Panc1 (cell line): ENCODE measurements at regions not wholly inside any gene's neighbourhood (a gene's known extent, or its start where the extent isn't known, plus 50 kb on each side); places are given as distances from the start of the nearest gene placed in this dataset.

ENCODE experiments used
- ATAC-seq: fragments of 200-7000 bp; cut with Tn5 transposase; 2 replicates; pipeline ENCODE4 v1.9.1; 2020; ENCODE audit warnings: mild to moderate bottlenecking, moderate library complexity
- BruUV-seq: library from RNA; stranded (reverse); fragments of 400-500 nt; replicated peaks from 2 replicates; lab custom pipeline; 2021; lab: Mats Ljungman, UMichigan
- CTCF ChIA-PET: fragments of 300-600 bp; sonication (Branson Sonifier 250); formaldehyde crosslinking; loops from one replicate; lab custom pipeline; 2022; ENCODE audit warnings: antibody characterized with exemption; lab: Charles Lee
- POLR2A ChIA-PET: fragments of 300-600 bp; sonication (Branson Sonifier 250); formaldehyde crosslinking; loops from one replicate; lab custom pipeline; 2022; ENCODE audit warnings: antibody characterized with exemption; lab: Charles Lee
- DNase-seq: peaks from one replicate; pipeline ENCODE4 v3.0.0-alpha.2; 2010; ENCODE audit warnings: low read depth, low spot score
- H3K27ac ChIP-seq: 2 replicates; pipeline ENCODE4 v1.5.1; 2011; ENCODE audit warnings: mild to moderate bottlenecking, low read length, inconsistent platforms
- H3K27me3 ChIP-seq: fragments of 200-500 bp; sonication (Bioruptor generic); 2 replicates; pipeline ENCODE4 v1.6.0; 2014; ENCODE audit warnings: low read length, inconsistent platforms; ENCODE audit not compliant: control insufficient read depth, insufficient read depth
- H3K36me3 ChIP-seq: fragments of 200-500 bp; sonication (Bioruptor generic); 2 replicates; pipeline ENCODE4 v1.5.1; 2014; ENCODE audit warnings: inconsistent platforms, mild to moderate bottlenecking, low read length, moderate library complexity; ENCODE audit not compliant: control insufficient read depth, insufficient read depth
- H3K4me1 ChIP-seq: 2 replicates; pipeline ENCODE4 v1.5.1; 2011; ENCODE audit warnings: inconsistent platforms, mild to moderate bottlenecking, low read length, moderate library complexity; ENCODE audit not compliant: control insufficient read depth, insufficient read depth
- H3K4me3 ChIP-seq, 2 experiments: 2 replicates each; pipeline ENCODE4 v1.5.1; 2011 to 2012; ENCODE audit warnings: low read depth in 2 of 2, low read length in 2 of 2, mild to moderate bottlenecking in 2 of 2, inconsistent platforms in 1 of 2, moderate library complexity in 1 of 2
- H3K9me3 ChIP-seq: fragments of 200-500 bp; sonication (Bioruptor generic); 2 replicates; pipeline ENCODE4 v1.5.1; 2014; ENCODE audit warnings: low read depth, mild to moderate bottlenecking, inconsistent platforms, low read length, moderate library complexity; ENCODE audit not compliant: control insufficient read depth, insufficient read depth
- CTCF ChIP-seq: fragments of 450-650 bp; IDR thresholded peaks from 2 replicates; pipeline ENCODE4 v1.5.1; 2017; ENCODE audit warnings: mild to moderate bottlenecking
- POLR2AphosphoS5 ChIP-seq: IDR thresholded peaks from 2 replicates; pipeline ENCODE4 v1.6.1; 2012; ENCODE audit warnings: mild to moderate bottlenecking, low read depth, low read length, moderate library complexity
- SIN3A ChIP-seq: IDR thresholded peaks from 2 replicates; pipeline ENCODE4 v1.6.1; 2012; ENCODE audit warnings: low read depth, mild to moderate bottlenecking, low read length, moderate library complexity, borderline replicate concordance; ENCODE audit not compliant: insufficient read depth
- TCF7L2 ChIP-seq: IDR thresholded peaks from 2 replicates; pipeline ENCODE4 v1.6.1; 2011; ENCODE audit warnings: mild to moderate bottlenecking, low read depth, low read length, inconsistent platforms
- in situ Hi-C: cut with HindIII; loops from 2 replicates; pipeline ENCODE4 v1.10.0; 2016; ENCODE audit warnings: low sequenced_read_pairs, low pct_unique_long_range_greater_than_20kb
- intact Hi-C: fragments of 100-400 bp; cut with micrococcal nuclease; formaldehyde crosslinking; loops from one replicate; pipeline ENCODE4 v1.10.0; 2022; ENCODE audit not compliant: unreplicated experiment
- TF ChIP-seq, protein P1 (sequence below), 2 experiments: IDR thresholded peaks; 2 replicates each; pipeline ENCODE4 v1.6.1; 2011 to 2012; ENCODE audit warnings: low read depth in 2 of 2, control low read depth in 1 of 2, low read length in 1 of 2, mild to moderate bottlenecking in 1 of 2, moderate library complexity in 1 of 2; ENCODE audit not compliant: insufficient read depth in 1 of 2

- DNase-seq = no peak
- ATAC-seq = no peak
- Histone ChIP-seq H3K4me1 (no peaks in the 10 kb centered on the region), H3K4me3 (no peak overlapping the region), H3K27me3 (no peaks in the 10 kb centered on the region), H3K27ac (no peak overlapping the region), H3K9me3 (no peaks in the 10 kb centered on the region), H3K36me3 (no peaks in the 10 kb centered on the region)
- CTCF ChIA-PET = no interaction called here
- TF ChIP-seq SIN3A = no peak
- TF ChIP-seq POLR2AphosphoS5 = no peak
- TF ChIP-seq CTCF = no peak
- TF ChIP-seq, protein P1, sequence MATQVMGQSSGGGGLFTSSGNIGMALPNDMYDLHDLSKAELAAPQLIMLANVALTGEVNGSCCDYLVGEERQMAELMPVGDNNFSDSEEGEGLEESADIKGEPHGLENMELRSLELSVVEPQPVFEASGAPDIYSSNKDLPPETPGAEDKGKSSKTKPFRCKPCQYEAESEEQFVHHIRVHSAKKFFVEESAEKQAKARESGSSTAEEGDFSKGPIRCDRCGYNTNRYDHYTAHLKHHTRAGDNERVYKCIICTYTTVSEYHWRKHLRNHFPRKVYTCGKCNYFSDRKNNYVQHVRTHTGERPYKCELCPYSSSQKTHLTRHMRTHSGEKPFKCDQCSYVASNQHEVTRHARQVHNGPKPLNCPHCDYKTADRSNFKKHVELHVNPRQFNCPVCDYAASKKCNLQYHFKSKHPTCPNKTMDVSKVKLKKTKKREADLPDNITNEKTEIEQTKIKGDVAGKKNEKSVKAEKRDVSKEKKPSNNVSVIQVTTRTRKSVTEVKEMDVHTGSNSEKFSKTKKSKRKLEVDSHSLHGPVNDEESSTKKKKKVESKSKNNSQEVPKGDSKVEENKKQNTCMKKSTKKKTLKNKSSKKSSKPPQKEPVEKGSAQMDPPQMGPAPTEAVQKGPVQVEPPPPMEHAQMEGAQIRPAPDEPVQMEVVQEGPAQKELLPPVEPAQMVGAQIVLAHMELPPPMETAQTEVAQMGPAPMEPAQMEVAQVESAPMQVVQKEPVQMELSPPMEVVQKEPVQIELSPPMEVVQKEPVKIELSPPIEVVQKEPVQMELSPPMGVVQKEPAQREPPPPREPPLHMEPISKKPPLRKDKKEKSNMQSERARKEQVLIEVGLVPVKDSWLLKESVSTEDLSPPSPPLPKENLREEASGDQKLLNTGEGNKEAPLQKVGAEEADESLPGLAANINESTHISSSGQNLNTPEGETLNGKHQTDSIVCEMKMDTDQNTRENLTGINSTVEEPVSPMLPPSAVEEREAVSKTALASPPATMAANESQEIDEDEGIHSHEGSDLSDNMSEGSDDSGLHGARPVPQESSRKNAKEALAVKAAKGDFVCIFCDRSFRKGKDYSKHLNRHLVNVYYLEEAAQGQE (IDR thresholded peaks at IDR 0.05; ENCODE audit: insufficient read depth in 1 of 2, low read depth in 2 of 2, low read length in 1 of 2) = no peak
- no peak for TF ChIP-seq TCF7L2
- BruUV-seq = no TSS peak
- in situ Hi-C loops = no loop called here
- intact Hi-C loops = no loop called here
- POLR2A ChIA-PET = no interaction called here
These were observed 168.6 kb downstream of the COX18 start for GRCh38 chr4:72900952-72901351.

DNA sequence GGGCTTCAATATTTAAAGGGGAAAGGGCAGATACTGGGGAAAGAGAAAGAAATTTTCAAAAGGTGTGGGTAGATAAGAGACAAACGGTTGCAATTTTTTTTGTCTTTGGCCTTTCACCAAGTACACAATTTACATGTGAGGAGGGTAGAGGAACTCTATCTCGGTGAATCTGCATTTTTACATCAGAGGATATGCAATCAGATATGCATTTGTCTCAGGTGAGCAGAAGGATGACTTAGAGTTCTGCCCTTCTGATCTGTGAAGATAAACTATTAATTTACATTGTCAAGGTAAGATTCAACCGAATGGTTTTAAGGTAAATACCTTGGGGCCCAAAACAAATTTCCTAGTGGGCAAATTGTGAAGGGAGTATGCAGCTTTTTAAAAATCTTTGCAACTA, 169.9 kb downstream of the COX18 start:
- Histone ChIP-seq H3K27me3 (no peaks in the 10 kb centered on the region), H3K36me3 (no peaks in the 10 kb centered on the region), H3K4me1 (no peaks in the 10 kb centered on the region), H3K9me3 (no peaks in the 10 kb centered on the region), H3K27ac (no peak overlapping the region), H3K4me3 (no peak overlapping the region)
- DNase-seq (no peak), ATAC-seq (no peak)
- TF ChIP-seq CTCF (no peak), SIN3A (no peak), TCF7L2 (no peak), POLR2AphosphoS5 (no peak)
- TF ChIP-seq, protein P1 (IDR thresholded peaks at IDR 0.05; ENCODE audit: insufficient read depth in 1 of 2, low read depth in 2 of 2, low read length in 1 of 2) = no peak
- CTCF ChIA-PET = no interaction called here
- intact Hi-C loops = no loop called here
- BruUV-seq = no TSS peak
- in situ Hi-C loops = no loop called here
- POLR2A ChIA-PET = no interaction called here
